Mesenchymal stem cell (in vitro differentiated cells and primary cell): ENCODE measurements at regions not wholly inside any gene's neighbourhood (a gene's known extent, or its start where the extent isn't known, plus 50 kb on each side); places are given as distances from the start of the nearest gene placed in this dataset.

ENCODE experiments used
- DNase-seq: peaks from one replicate; pipeline ENCODE4 v3.0.0-alpha.2; 2013
- H2AFZ ChIP-seq: one replicate; pipeline ENCODE4 v1.6.1; 2013; ENCODE audit warnings: low read depth, mild to moderate bottlenecking, control low read depth, inconsistent platforms, low read length, moderate library complexity
- H2AK5ac ChIP-seq: 2 replicates; pipeline ENCODE4 v1.6.1; 2013; ENCODE audit warnings: low read length, moderate library complexity, mild to moderate bottlenecking, inconsistent platforms; ENCODE audit not compliant: severe bottlenecking
- H2BK120ac ChIP-seq: one replicate; pipeline ENCODE4 v1.6.1; 2013; ENCODE audit warnings: low read depth, mild to moderate bottlenecking, inconsistent platforms, low read length, moderate library complexity
- H2BK12ac ChIP-seq, 2 experiments: one replicate each; pipeline ENCODE4 v1.6.1; 2013; ENCODE audit warnings: inconsistent platforms in 2 of 2, low read length in 2 of 2, mild to moderate bottlenecking in 2 of 2, moderate library complexity in 2 of 2, control low read depth in 1 of 2
- H2BK15ac ChIP-seq: one replicate; pipeline ENCODE4 v1.6.1; 2013; ENCODE audit warnings: mild to moderate bottlenecking, low read depth, inconsistent platforms; ENCODE audit not compliant: poor library complexity, severe bottlenecking
- H2BK5ac ChIP-seq: 2 replicates; pipeline ENCODE4 v1.6.1; 2013; ENCODE audit warnings: low read depth, mild to moderate bottlenecking, low read length, control low read depth, inconsistent platforms; ENCODE audit not compliant: poor library complexity, severe bottlenecking
- H3K14ac ChIP-seq, 2 experiments: one replicate each; pipeline ENCODE4 v1.6.1; 2013; ENCODE audit warnings: inconsistent platforms in 2 of 2, low read length in 2 of 2, control low read depth in 1 of 2, mild to moderate bottlenecking in 1 of 2, moderate library complexity in 1 of 2
- H3K18ac ChIP-seq, 2 experiments: one replicate each; pipeline ENCODE4 v1.6.1; 2013; ENCODE audit warnings: inconsistent platforms in 2 of 2, low read length in 2 of 2, control low read depth in 1 of 2, low read depth in 1 of 2, mild to moderate bottlenecking in 1 of 2
- H3K23ac ChIP-seq, 2 experiments: one replicate each; pipeline ENCODE4 v1.6.1; 2013; ENCODE audit warnings: inconsistent platforms in 2 of 2, low read length in 2 of 2, mild to moderate bottlenecking in 2 of 2, moderate library complexity in 2 of 2, control low read depth in 1 of 2
- H3K27ac ChIP-seq: 2 replicates; pipeline ENCODE4 v1.5.1; 2013; ENCODE audit warnings: mild to moderate bottlenecking, moderate library complexity, low read length, control low read depth, inconsistent platforms; ENCODE audit not compliant: poor library complexity, severe bottlenecking
- H3K27me3 ChIP-seq, 2 experiments: 2 replicates each; pipeline versions ENCODE4 v1.6.1 to v1.7.0; 2013; ENCODE audit warnings: low read length in 2 of 2, mild to moderate bottlenecking in 2 of 2, moderate library complexity in 2 of 2, control low read depth in 1 of 2, inconsistent platforms in 1 of 2; ENCODE audit not compliant: control insufficient read depth in 1 of 2, insufficient read depth in 1 of 2
- H3K36me3 ChIP-seq, 2 experiments: 2 replicates each; pipeline versions ENCODE4 v1.6.1 to v1.7.0; 2013; ENCODE audit warnings: low read length in 2 of 2, control low read depth in 1 of 2, inconsistent platforms in 1 of 2, low read depth in 1 of 2, mild to moderate bottlenecking in 1 of 2; ENCODE audit not compliant: insufficient read depth in 2 of 2, control insufficient read depth in 1 of 2
- H3K4ac ChIP-seq, 2 experiments: one replicate each; pipeline ENCODE4 v1.6.1; 2013; ENCODE audit warnings: inconsistent platforms in 2 of 2, low read length in 2 of 2, mild to moderate bottlenecking in 2 of 2, moderate library complexity in 2 of 2, control low read depth in 1 of 2, low read depth in 1 of 2
- H3K4me1 ChIP-seq: 2 replicates; pipeline ENCODE4 v1.6.1; 2013; ENCODE audit warnings: low read depth, low read length, control low read depth; ENCODE audit not compliant: control insufficient read depth, insufficient read depth
- H3K4me2 ChIP-seq: 2 replicates; pipeline ENCODE4 v1.6.1; 2013; ENCODE audit warnings: low read length, mild to moderate bottlenecking, inconsistent platforms; ENCODE audit not compliant: poor library complexity, severe bottlenecking
- H3K4me3 ChIP-seq, 2 experiments: 2 replicates each; pipeline versions ENCODE4 v1.5.1 to v1.7.0; 2013; ENCODE audit warnings: low read length in 2 of 2, mild to moderate bottlenecking in 2 of 2, control low read depth in 1 of 2, low read depth in 1 of 2; ENCODE audit not compliant: insufficient read depth in 1 of 2
- H3K79me1 ChIP-seq: replicated peaks from 2 replicates; pipeline ENCODE4 v1.6.1; 2013; ENCODE audit warnings: mild to moderate bottlenecking, control low read depth, low read length, inconsistent platforms; ENCODE audit not compliant: poor library complexity, severe bottlenecking
- H3K9ac ChIP-seq: 2 replicates; pipeline ENCODE4 v1.7.0; 2013; ENCODE audit warnings: mild to moderate bottlenecking, low read length, moderate library complexity
- H3K9me3 ChIP-seq: 2 replicates; pipeline ENCODE4 v1.7.0; 2013; ENCODE audit warnings: mild to moderate bottlenecking, low read length; ENCODE audit not compliant: control insufficient read depth
- H4K8ac ChIP-seq: one replicate; pipeline ENCODE4 v1.6.1; 2013; ENCODE audit warnings: inconsistent platforms, mild to moderate bottlenecking, low read length, moderate library complexity
- H4K91ac ChIP-seq: one replicate; pipeline ENCODE4 v1.6.1; 2013; ENCODE audit warnings: mild to moderate bottlenecking, low read length, inconsistent platforms
- WGBS: methylation state at CpG from one replicate; pipeline ENCODE4 v1.1.7; 2013; ENCODE audit warnings: mixed read lengths; 5-methylcytosine and 5-hydroxymethylcytosine counted together

DNA sequence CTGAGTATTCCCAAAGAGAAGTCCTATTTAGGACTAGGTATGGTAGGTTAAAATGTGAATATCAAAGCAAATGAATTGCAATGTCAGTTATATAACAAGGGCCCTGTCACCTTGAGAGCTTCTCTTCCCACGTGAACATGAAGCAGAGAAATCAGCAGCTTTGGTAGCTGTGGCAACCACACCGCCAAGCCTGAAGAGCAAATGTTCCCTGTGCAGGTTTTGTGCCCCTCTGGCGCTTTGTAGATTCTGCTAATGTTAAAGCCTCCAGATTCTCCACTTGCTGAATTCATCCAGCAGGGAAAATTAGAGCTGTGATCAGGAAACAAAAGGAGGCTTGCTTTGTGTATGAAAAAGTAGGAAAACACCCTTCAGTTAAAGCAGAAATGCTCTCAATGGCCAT, 322.6 kb downstream of the RBM43 start:
- H3K9me3 ChIP-seq: no peaks in the 10 kb centered on the region
- H3K27me3 ChIP-seq: no peaks in the 10 kb centered on the region
- no peak overlapping the region for H3K4me2 ChIP-seq
- no peak overlapping the region for H3K18ac ChIP-seq
- no peak overlapping the region for H2BK12ac ChIP-seq
- H3K9ac ChIP-seq: no peak overlapping the region
- H3K4ac ChIP-seq: no peak overlapping the region
- H2AFZ ChIP-seq: no peak overlapping the region
- no peak overlapping the region for H2BK15ac ChIP-seq
- no peak overlapping the region for H2BK120ac ChIP-seq
- WGBS: 75% methylated on average over 2 of the region's 3 CpGs
- no peak overlapping the region for H3K23ac ChIP-seq
- H4K8ac ChIP-seq: no peak overlapping the region
- H2AK5ac ChIP-seq: peak overlapping the region; percentile 54
- no peak for DNase-seq
- peaks cover 2% of the 10 kb centered on the region for H3K4me1 ChIP-seq
- no peak overlapping the region for H2BK5ac ChIP-seq
- H3K4me3 ChIP-seq: no peak overlapping the region
- no peaks in the 10 kb centered on the region for H3K79me1 ChIP-seq
- no peak overlapping the region for H3K14ac ChIP-seq
- no peak overlapping the region for H4K91ac ChIP-seq
- H3K27ac ChIP-seq: no peak overlapping the region
- no peaks in the 10 kb centered on the region for H3K36me3 ChIP-seq

DNA sequence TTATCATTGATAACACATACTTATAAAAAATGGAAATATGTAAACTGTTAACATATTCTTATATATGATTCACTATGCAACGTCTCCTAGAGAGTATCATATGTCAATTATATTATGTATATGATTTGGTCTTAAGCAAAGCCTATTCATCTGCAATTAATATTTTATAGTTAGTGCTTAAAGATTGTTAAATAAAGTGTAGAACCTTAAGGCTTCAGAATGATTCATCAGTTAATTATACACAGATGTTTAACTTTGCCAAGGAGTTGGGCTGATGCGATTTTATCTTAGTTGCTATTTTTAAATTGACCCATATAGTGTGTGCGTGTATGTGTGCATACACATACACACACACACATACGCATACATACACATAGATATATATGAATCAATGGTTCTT, 323.1 kb downstream of the RBM43 start:
- Histone ChIP-seq H2BK120ac (no peak overlapping the region), H3K36me3 (no peaks in the 10 kb centered on the region), H3K4ac (no peak overlapping the region), H3K27ac (no peak overlapping the region), H2AFZ (no peak overlapping the region), H3K4me1 (peaks cover 2% of the 10 kb centered on the region), H3K9me3 (no peaks in the 10 kb centered on the region), H3K79me1 (no peaks in the 10 kb centered on the region), H3K9ac (no peak overlapping the region), H4K91ac (no peak overlapping the region), H3K23ac (no peak overlapping the region), H2BK15ac (no peak overlapping the region), H4K8ac (no peak overlapping the region), H2AK5ac (no peak overlapping the region), H3K4me2 (no peak overlapping the region), H2BK12ac (no peak overlapping the region), H3K18ac (no peak overlapping the region), H2BK5ac (no peak overlapping the region), H3K27me3 (no peaks in the 10 kb centered on the region), H3K4me3 (no peak overlapping the region), H3K14ac (no peak overlapping the region)
- DNase-seq: no peak
- no CpG with 5 or more reads among the region's 4 CpGs for WGBS

DNA sequence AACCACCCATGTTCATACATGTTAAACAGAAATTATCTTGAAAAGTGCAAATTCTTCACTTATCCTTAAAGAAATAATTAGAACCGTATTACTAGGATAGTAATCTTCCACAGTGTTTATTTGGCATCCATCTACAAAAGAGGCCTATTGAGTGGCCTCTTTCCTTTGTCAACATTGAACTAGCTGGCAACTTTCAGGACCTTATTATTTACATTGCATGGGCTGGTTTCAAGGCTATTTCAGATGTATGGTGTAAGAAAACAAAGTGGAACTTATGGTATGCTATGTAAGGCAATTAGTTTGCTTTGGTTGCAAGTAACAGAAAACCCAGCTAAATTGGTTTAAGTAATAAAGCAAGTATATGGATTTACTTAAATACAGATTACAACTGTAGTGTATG, 324.6 kb downstream of the RBM43 start:
- Histone ChIP-seq H3K79me1 (no peaks in the 10 kb centered on the region), H2AFZ (no peak overlapping the region), H3K14ac (no peak overlapping the region), H2BK12ac (no peak overlapping the region), H3K4me1 (peaks cover 2% of the 10 kb centered on the region), H3K18ac (no peak overlapping the region), H3K9me3 (no peaks in the 10 kb centered on the region), H2AK5ac (no peak overlapping the region), H2BK120ac (no peak overlapping the region), H3K36me3 (no peaks in the 10 kb centered on the region), H4K91ac (no peak overlapping the region), H4K8ac (no peak overlapping the region), H2BK5ac (no peak overlapping the region), H3K9ac (no peak overlapping the region), H3K4ac (no peak overlapping the region), H3K4me2 (no peak overlapping the region), H3K27ac (no peak overlapping the region), H3K4me3 (no peak overlapping the region), H3K27me3 (no peaks in the 10 kb centered on the region), H3K23ac (no peak overlapping the region), H2BK15ac (no peak overlapping the region)
- DNase-seq: no peak
- WGBS: 88% methylated on average over 1 of the region's 1 CpG

DNA sequence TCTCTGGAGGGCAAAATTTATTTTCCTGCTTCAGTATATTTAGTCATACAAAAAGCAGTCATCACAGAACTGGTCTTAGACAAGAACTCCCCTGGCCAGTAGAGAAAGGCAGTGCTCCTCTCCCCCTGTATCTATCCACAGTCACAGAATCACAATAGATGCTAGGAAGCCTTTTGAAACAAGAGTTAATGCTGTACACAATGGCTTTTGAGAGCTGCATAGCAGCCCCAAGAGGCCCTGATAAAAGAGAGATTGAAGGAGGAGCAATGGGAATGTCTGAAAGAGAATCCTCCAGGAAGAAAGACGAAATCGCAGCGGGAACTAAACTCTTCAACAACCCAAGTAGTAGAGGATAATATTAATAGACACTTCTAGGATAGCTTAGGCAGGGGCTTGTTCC, 330.2 kb downstream of the RBM43 start:
- no peak overlapping the region for H3K4ac ChIP-seq
- no peak overlapping the region for H4K8ac ChIP-seq
- H2BK15ac ChIP-seq: no peak overlapping the region
- no peak overlapping the region for H2BK5ac ChIP-seq
- no CpG with 5 or more reads among the region's 3 CpGs for WGBS
- H3K27me3 ChIP-seq: no peaks in the 10 kb centered on the region
- no peak overlapping the region for H3K4me3 ChIP-seq
- no peak overlapping the region for H3K23ac ChIP-seq
- no peak overlapping the region for H2BK12ac ChIP-seq
- no peak overlapping the region for H3K9ac ChIP-seq
- H4K91ac ChIP-seq: no peak overlapping the region
- DNase-seq: no peak
- no peaks in the 10 kb centered on the region for H3K9me3 ChIP-seq
- H3K14ac ChIP-seq: no peak overlapping the region
- no peak overlapping the region for H3K18ac ChIP-seq
- H2BK120ac ChIP-seq: no peak overlapping the region
- H2AFZ ChIP-seq: no peak overlapping the region
- no peak overlapping the region for H3K4me2 ChIP-seq
- no peak overlapping the region for H2AK5ac ChIP-seq
- no peaks in the 10 kb centered on the region for H3K79me1 ChIP-seq
- no peaks in the 10 kb centered on the region for H3K36me3 ChIP-seq
- H3K27ac ChIP-seq: no peak overlapping the region
- no peaks in the 10 kb centered on the region for H3K4me1 ChIP-seq
